SK-N-MC (cell line): ENCODE measurements at regions not wholly inside any gene's neighbourhood (a gene's known extent, or its start where the extent isn't known, plus 50 kb on each side); places are given as distances from the start of the nearest gene placed in this dataset.

Experiments
- EZH2 ChIP-seq: fragments of 200-600 bp; sonication (generic); IDR thresholded peaks from one replicate; pipeline ENCODE4 v1.6.1; 2017; ENCODE audit warnings: antibody characterized with exemption
- POLR2AphosphoS5 ChIP-seq: IDR thresholded peaks from 2 replicates; pipeline ENCODE4 v1.6.1; 2012; ENCODE audit warnings: mild to moderate bottlenecking, low read depth, low read length, borderline replicate concordance

- TF ChIP-seq POLR2AphosphoS5 (no peak), EZH2 (no peak)
Measured at GRCh38 chr2:12805033-12805432, 88.3 kb downstream of the TRIB2 start.
